Bronchial epithelial cell (primary cell): ENCODE measurements at regions not wholly inside any gene's neighbourhood (a gene's known extent, or its start where the extent isn't known, plus 50 kb on each side); places are given as distances from the start of the nearest gene placed in this dataset.

Experiments
- DNase-seq: peaks from one replicate; pipeline ENCODE4 v3.0.0-alpha.2; 2010; ENCODE audit warnings: low read depth
- FAIRE-seq: peaks from 2 replicates; lab custom pipeline; 2011; peaks lifted over from hg19 to GRCh38; lab: Jason Lieb, UNC
- H3K27me3 ChIP-seq: 2 replicates; pipeline ENCODE4 v1.5.1; 2011; ENCODE audit warnings: low read length; ENCODE audit not compliant: control insufficient read depth, insufficient read depth
- H3K36me3 ChIP-seq: 2 replicates; pipeline ENCODE4 v1.5.1; 2011; ENCODE audit warnings: low read length; ENCODE audit not compliant: control insufficient read depth, insufficient read depth
- H3K4me3 ChIP-seq: 2 replicates; pipeline ENCODE4 v1.5.1; 2011; ENCODE audit warnings: mild to moderate bottlenecking, low read depth, low read length, control low read depth
- TF ChIP-seq, protein P1 (sequence below): IDR thresholded peaks from 2 replicates; pipeline ENCODE4 v1.5.1; 2011; ENCODE audit warnings: mild to moderate bottlenecking, moderate library complexity, low read length, control low read depth, inconsistent platforms; ENCODE audit not compliant: insufficient read depth, severe bottlenecking

DNA sequence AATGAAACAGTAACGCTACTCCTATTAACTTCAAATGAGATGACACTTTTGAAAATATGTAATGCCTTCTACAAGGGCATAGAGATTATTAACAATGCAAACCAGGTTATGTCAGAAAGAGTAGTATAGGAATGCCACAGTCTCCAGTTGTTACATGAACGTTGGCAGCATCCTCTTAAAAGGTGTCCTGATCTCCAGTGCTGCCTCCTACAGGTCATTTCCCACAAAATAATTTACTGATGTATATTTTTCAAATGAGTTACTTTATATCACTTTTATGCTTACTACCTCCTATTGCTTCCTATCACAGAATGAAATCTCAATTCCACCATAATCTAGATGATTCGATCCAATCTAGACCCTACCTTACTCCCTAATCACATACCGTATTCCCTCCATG is 195.2 kb upstream of the EPHA5 start:
- DNase-seq (peak; percentile 24), FAIRE-seq (no peak)
- Histone ChIP-seq H3K36me3 (no peaks in the 10 kb centered on the region), H3K27me3 (no peaks in the 10 kb centered on the region), H3K4me3 (no peak overlapping the region)
- TF ChIP-seq, protein P1, sequence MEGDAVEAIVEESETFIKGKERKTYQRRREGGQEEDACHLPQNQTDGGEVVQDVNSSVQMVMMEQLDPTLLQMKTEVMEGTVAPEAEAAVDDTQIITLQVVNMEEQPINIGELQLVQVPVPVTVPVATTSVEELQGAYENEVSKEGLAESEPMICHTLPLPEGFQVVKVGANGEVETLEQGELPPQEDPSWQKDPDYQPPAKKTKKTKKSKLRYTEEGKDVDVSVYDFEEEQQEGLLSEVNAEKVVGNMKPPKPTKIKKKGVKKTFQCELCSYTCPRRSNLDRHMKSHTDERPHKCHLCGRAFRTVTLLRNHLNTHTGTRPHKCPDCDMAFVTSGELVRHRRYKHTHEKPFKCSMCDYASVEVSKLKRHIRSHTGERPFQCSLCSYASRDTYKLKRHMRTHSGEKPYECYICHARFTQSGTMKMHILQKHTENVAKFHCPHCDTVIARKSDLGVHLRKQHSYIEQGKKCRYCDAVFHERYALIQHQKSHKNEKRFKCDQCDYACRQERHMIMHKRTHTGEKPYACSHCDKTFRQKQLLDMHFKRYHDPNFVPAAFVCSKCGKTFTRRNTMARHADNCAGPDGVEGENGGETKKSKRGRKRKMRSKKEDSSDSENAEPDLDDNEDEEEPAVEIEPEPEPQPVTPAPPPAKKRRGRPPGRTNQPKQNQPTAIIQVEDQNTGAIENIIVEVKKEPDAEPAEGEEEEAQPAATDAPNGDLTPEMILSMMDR, result peak; percentile 24

DNA sequence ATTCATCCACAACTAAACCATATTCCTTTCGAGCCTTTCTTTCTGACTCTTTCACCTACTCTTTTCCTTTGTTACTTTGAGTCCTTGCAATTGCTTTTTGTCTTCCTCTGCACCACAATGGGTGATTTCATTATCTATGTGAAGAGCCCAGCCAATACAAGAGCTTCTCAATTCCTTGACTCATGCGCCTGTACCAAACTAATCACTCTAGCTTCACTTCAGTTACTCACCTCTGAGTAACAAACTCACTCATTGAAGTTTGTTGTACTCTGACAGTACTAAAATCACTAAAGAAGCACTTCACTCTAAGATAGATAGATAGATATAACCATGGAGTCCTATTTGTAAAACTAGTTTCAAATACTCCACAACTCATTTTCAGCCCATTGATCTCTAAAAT is 191.7 kb upstream of the EPHA5 start:
- FAIRE-seq (no peak), DNase-seq (peak; percentile 20)
- TF ChIP-seq, protein P1, result no peak
- no peaks in the 10 kb centered on the region for H3K27me3 ChIP-seq
- H3K36me3 ChIP-seq, result no peaks in the 10 kb centered on the region
- no peak overlapping the region for H3K4me3 ChIP-seq

DNA sequence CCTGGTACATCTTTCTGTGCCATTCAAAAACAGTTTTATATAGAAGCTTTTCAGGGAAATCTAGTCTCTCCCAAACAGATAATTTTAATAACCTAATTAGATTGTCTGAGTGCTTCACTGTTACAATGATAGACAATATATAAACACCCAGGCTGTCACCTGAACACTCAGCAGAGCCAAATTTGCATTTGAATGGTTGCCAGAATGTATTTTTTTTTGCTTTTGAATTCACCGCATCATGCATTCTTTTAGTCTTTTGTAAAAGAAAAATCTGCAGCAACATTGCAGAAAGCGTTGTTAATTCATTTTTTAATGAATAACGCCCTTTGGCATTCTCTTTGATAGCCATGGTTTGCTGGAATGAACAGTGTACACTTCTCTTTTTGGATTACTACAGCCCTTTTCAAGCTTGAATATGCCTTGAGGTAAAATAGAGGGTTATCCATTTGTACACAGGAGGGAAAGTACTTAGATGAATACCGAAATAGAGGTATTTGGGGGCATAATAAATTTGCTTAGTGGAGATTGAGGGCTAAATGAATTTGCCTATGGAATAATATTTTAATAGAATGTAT is 175.0 kb upstream of the EPHA5 start:
- no peak overlapping the region for H3K4me3 ChIP-seq
- FAIRE-seq (no peak), DNase-seq (no peak)
- TF ChIP-seq, protein P1, result no peak
- no peaks in the 10 kb centered on the region for H3K27me3 ChIP-seq
- H3K36me3 ChIP-seq, result no peaks in the 10 kb centered on the region

DNA sequence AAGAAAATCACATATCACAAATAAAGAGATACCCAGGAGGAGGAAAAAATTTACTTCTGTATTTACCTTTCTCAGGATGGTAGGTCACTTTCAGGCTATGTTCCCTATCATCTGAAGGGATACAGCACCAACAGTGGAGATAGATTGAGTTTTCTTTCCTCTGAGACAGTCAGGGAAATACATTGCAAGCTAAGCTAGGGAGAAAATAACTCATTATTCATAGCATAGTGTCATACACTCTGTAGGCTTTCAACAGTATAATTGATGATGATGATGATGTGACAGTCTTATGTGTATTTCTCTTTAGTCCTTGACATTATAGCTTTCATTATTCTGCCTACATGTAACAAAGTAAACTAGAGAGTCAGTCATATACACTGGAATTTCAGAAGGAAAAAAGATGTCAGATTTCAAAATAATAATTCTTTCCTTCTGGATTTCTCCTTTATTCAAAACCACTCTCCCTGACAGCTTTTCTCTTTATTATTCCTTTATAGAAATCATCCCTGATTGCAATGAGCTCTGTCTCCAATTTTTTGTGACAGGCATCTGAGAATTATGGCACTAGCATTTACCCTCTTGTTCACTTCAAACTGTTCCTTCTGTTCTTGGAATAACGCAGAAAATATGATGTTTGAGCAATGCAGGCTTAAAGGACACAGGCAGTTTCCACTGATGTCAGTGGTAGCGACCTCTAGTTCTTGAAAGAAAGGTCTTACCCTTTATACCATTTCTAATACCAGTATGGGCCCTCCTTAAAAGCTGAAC is 169.1 kb upstream of the EPHA5 start:
- Histone ChIP-seq H3K36me3 (no peaks in the 10 kb centered on the region), H3K27me3 (no peaks in the 10 kb centered on the region), H3K4me3 (no peak overlapping the region)
- FAIRE-seq (no peak), DNase-seq (no peak)
- TF ChIP-seq, protein P1, result no peak

DNA sequence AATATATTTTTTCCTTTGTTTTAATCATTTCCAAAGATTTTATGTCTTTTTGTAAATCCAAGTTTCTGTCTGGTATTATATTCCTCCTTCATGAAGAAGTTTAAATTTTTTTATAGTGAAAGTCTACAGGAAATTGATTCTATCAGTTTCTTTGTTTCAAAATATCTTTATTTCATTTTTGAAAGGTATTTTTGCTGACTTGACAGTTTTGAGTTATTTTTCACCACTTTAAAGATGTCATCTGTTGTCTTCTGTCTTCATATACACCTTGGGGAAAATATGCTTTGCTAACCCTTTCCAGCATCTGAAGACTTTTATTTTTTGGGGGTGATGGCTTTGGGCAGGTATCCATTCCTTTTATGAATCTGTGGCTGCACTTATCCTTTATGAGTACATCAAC is 164.4 kb upstream of the EPHA5 start:
- DNase-seq, result no peak
- TF ChIP-seq, protein P1, result no peak
- FAIRE-seq, result no peak
- Histone ChIP-seq H3K27me3 (no peaks in the 10 kb centered on the region), H3K36me3 (no peaks in the 10 kb centered on the region), H3K4me3 (no peak overlapping the region)
